HepG2 (cell line): ENCODE measurements at regions not wholly inside any gene's neighbourhood (a gene's known extent, or its start where the extent isn't known, plus 50 kb on each side); places are given as distances from the start of the nearest gene placed in this dataset.

Experiments used
- ATAC-seq: fragments of 200-7000 bp; cut with Tn5 transposase; 3 replicates; pipeline ENCODE4 v1.9.1; 2020; ENCODE audit warnings: mild to moderate bottlenecking, moderate library complexity
- BruUV-seq: library from RNA; stranded (reverse); fragments of 400-500 nt; replicated peaks from 2 replicates; lab custom pipeline; 2021; lab: Mats Ljungman, UMichigan
- CTCF ChIA-PET: fragments of 300-600 bp; formaldehyde crosslinking; extraction: SDS; loops from one replicate; lab custom pipeline; 2021; ENCODE audit warnings: low total read pairs, inconsistent platforms, low intra/inter-chr PET ratio; lab: Yijun Ruan, JAX
- POLR2A ChIA-PET: fragments of 350-600 bp; sonication (Branson Sonifier 250); formaldehyde crosslinking; loops from one replicate; lab custom pipeline; 2020; ENCODE audit warnings: antibody characterized with exemption, inconsistent platforms; lab: Yijun Ruan, JAX
- DNase-seq: peaks from one replicate; pipeline ENCODE4 v3.0.0-alpha.2; 2015; ENCODE audit warnings: low spot score
- FAIRE-seq: peaks from 3 replicates; lab custom pipeline; 2011; peaks lifted over from hg19 to GRCh38; lab: Jason Lieb, UNC
- H2AFZ ChIP-seq: one replicate; pipeline ENCODE4 v1.6.1; 2011; ENCODE audit warnings: low read length, inconsistent platforms
- H3K27ac ChIP-seq: fragments of 300-600 bp; 3 replicates; pipeline ENCODE4 v1.8.0; 2011; ENCODE audit warnings: mixed run types, mild to moderate bottlenecking, mixed read lengths, low read length, inconsistent platforms; ENCODE audit not compliant: insufficient read depth; ENCODE audit errors: extremely low read length
- H3K27me3 ChIP-seq, 2 experiments: fragments of 200-600 bp in 1 of 2; 2 replicates in 1 of 2; 3 replicates in 1 of 2; pipeline versions ENCODE4 v1.6.0 to v1.8.0; 2011; ENCODE audit warnings: low read length in 2 of 2, mild to moderate bottlenecking in 2 of 2, moderate library complexity in 2 of 2, inconsistent platforms in 1 of 2; ENCODE audit not compliant: insufficient read depth in 2 of 2, control insufficient read depth in 1 of 2
- H3K36me3 ChIP-seq, 2 experiments: fragments of 200-600 bp in 1 of 2; replicated peaks in 1 of 2; 2 replicates in 1 of 2; 3 replicates in 1 of 2; pipeline versions ENCODE4 v1.5.1 to v1.8.0; 2011; ENCODE audit warnings: low read length in 2 of 2, inconsistent platforms in 1 of 2; ENCODE audit not compliant: insufficient read depth in 2 of 2, control insufficient read depth in 1 of 2
- H3K4me1 ChIP-seq: 2 replicates; pipeline ENCODE4 v1.5.1; 2012; ENCODE audit warnings: low read length, inconsistent platforms; ENCODE audit not compliant: insufficient read depth
- H3K4me2 ChIP-seq: 2 replicates; pipeline ENCODE4 v1.6.0; 2011; ENCODE audit warnings: low read depth, low read length, inconsistent platforms
- H3K4me3 ChIP-seq, 3 experiments: fragments of 200-600 bp in 1 of 3; sonication (generic), shearing (Covaris generic) in 1 of 3; replicated peaks in 1 of 3; 2 replicates each; pipeline ENCODE4 v1.5.1; 2011 to 2016; ENCODE audit warnings: low read length in 3 of 3, inconsistent platforms in 2 of 3, low read depth in 2 of 3, mild to moderate bottlenecking in 2 of 3, control low read depth in 1 of 3, mixed read lengths in 1 of 3; ENCODE audit not compliant: insufficient read depth in 1 of 3
- H3K79me2 ChIP-seq: one replicate; pipeline ENCODE4 v1.6.1; 2011; ENCODE audit warnings: low read length, inconsistent platforms; ENCODE audit not compliant: insufficient read depth
- H3K9ac ChIP-seq: 2 replicates; pipeline ENCODE4 v1.6.0; 2011; ENCODE audit warnings: mild to moderate bottlenecking, low read depth, low read length, inconsistent platforms; ENCODE audit not compliant: insufficient read depth
- H3K9me3 ChIP-seq: 2 replicates; pipeline ENCODE4 v1.5.1; 2012; ENCODE audit warnings: mild to moderate bottlenecking, low read length
- H4K20me1 ChIP-seq: 2 replicates; pipeline ENCODE4 v1.6.0; 2011; ENCODE audit warnings: inconsistent platforms, mild to moderate bottlenecking, low read length, moderate library complexity; ENCODE audit not compliant: insufficient read depth
- CBX5 ChIP-seq: sonication (generic); formaldehyde crosslinking; IDR thresholded peaks from 2 replicates; pipeline ENCODE4 v1.4.0; 2020; ENCODE audit warnings: missing genetic modification reagents, borderline replicate concordance
- STAT5B ChIP-seq: sonication (generic); formaldehyde crosslinking; IDR thresholded peaks from 2 replicates; pipeline ENCODE4 v1.4.0; 2020; ENCODE audit warnings: missing genetic modification reagents
- ZNF235 ChIP-seq: sonication (generic); formaldehyde crosslinking; IDR thresholded peaks from 2 replicates; pipeline ENCODE4 v1.8.1; 2023; ENCODE audit warnings: mild to moderate bottlenecking, missing genetic modification reagents, borderline replicate concordance
- ZNF329 ChIP-seq: sonication (generic); formaldehyde crosslinking; IDR thresholded peaks from 2 replicates; pipeline ENCODE4 v1.9.0; 2021; ENCODE audit warnings: low read depth, mild to moderate bottlenecking, missing genetic modification reagents
- ZNF691 ChIP-seq: sonication (generic); formaldehyde crosslinking; IDR thresholded peaks from 2 replicates; pipeline ENCODE4 v1.4.0; 2020; ENCODE audit warnings: missing genetic modification reagents, low read depth, mild to moderate bottlenecking, borderline replicate concordance
- ZNF761 ChIP-seq: sonication (generic); formaldehyde crosslinking; conservative IDR thresholded peaks from 2 replicates; pipeline ENCODE4 v1.4.0; 2020; ENCODE audit warnings: mild to moderate bottlenecking, missing genetic modification reagents
- WGBS: methylation state at CpG from one replicate; pipeline ENCODE4 v1.1.6; 2017; ENCODE audit warnings: low lambda C conversion rate; 5-methylcytosine and 5-hydroxymethylcytosine counted together
- in situ Hi-C: cut with HindIII; loops from 2 replicates; pipeline ENCODE4 v1.10.0; 2017; ENCODE audit warnings: low pct_unique_long_range_greater_than_20kb; ENCODE audit not compliant: extremely low pct_ligation_motif_present
- intact Hi-C: fragments of 100-400 bp; cut with micrococcal nuclease; formaldehyde crosslinking; loops from one replicate; pipeline ENCODE4 v1.10.0; 2022; ENCODE audit not compliant: unreplicated experiment

GRCh38 chr9:16342246-16343020, 528.0 kb downstream of the BNC2 start:
- no peaks in the 10 kb centered on the region for H3K4me1 ChIP-seq
- H2AFZ ChIP-seq = no peak overlapping the region
- no peak overlapping the region for H3K9ac ChIP-seq
- H3K79me2 ChIP-seq = no peaks in the 10 kb centered on the region
- no TSS peak for BruUV-seq
- POLR2A ChIA-PET = no interaction called here
- no peaks in the 10 kb centered on the region for H4K20me1 ChIP-seq
- CTCF ChIA-PET = no interaction called here
- ATAC-seq = no peak
- no peaks in the 10 kb centered on the region for H3K27me3 ChIP-seq
- no peak overlapping the region for H3K27ac ChIP-seq
- no peak overlapping the region for H3K4me3 ChIP-seq
- no peak for FAIRE-seq
- 34% methylated on average over 7 of the region's 7 CpGs for WGBS
- no peak for DNase-seq
- no peaks in the 10 kb centered on the region for H3K9me3 ChIP-seq
- TF ChIP-seq ZNF761 (CRISPR knock-in tag) = no peak
- TF ChIP-seq STAT5B (CRISPR knock-in tag) = no peak
- TF ChIP-seq ZNF329 (CRISPR knock-in tag) = no peak
- TF ChIP-seq CBX5 (CRISPR knock-in tag) = no peak
- no peak for TF ChIP-seq ZNF235 (CRISPR knock-in tag)
- TF ChIP-seq ZNF691 = no peak
- intact Hi-C loops (no loop called here), in situ Hi-C loops (no loop called here)
- no peak overlapping the region for H3K4me2 ChIP-seq
- no peaks in the 10 kb centered on the region for H3K36me3 ChIP-seq
